GM18505 (cell line): ENCODE measurements at regions not wholly inside any gene's neighbourhood (a gene's known extent, or its start where the extent isn't known, plus 50 kb on each side); places are given as distances from the start of the nearest gene placed in this dataset.

Experiments
- ATAC-seq: cut with Tn5 transposase; IDR thresholded peaks from one replicate; pipeline ENCODE4 v1.9.1; 2021; ENCODE audit not compliant: unreplicated experiment
- POLR2A ChIP-seq: IDR thresholded peaks from 4 replicates; pipeline ENCODE4 v1.6.1; 2011; ENCODE audit warnings: borderline replicate concordance; ENCODE audit not compliant: insufficient read depth, insufficient read length; ENCODE audit errors: extremely low read depth

DNA sequence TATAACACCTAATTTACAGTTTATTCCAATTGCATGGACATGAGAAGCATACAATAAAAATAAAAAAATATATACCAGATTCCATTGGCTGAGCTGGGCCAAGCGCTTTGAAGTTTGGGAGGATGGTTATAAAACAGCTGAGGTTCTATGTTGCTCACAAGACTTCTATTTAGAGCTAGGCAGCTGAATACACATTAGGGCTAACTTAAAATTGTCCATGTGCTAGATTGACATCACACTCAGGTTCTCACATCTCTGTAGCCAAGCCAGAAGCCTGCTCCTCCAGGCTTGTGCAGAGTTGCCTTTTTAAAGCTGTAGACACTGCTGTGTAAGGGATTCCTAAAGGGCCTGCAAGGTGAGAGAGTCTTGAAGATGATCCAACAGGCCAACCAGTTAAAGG is 871.1 kb upstream of the FANCL start:
- TF ChIP-seq POLR2A: no peak
- no peak for ATAC-seq

DNA sequence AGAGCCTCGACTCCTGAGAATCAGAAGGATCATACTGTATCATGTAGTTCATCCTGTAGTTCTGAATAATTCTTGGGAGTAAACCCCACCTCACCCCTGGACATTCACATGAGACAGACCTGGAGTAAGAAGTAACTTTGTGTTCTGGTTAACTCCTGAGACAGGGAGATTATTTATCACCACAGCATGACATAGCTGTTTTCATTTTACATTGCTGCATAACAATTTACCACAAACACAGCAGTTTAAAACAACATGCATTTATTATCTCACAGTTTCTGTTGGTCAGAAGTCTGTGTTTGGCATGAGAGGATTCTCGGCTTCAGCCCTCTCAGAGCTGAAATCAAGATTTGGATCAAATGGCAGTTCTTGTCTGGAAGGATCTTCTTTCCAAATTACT is 855.8 kb upstream of the FANCL start:
- TF ChIP-seq POLR2A: no peak
- ATAC-seq: no peak

DNA sequence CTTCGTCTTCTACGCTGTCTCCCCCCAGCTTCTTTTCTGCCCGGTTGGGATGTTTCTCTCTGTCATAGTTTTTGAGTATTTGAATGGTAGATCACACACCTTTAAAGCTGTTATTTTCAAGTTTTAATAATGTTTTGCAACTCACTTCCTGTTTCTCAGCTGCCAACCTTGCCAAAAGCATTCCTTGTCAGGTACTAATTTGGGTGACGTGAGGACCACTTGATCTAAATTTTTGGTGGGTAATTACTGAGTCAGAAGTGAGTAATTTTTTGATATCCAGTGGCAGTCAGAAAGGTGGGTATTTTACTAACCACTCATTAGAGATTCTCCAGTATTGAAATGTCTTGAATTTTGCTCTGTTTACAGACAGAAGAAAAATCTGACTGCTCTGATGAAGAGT is 852.4 kb upstream of the FANCL start:
- no peak for TF ChIP-seq POLR2A
- ATAC-seq: no peak

DNA sequence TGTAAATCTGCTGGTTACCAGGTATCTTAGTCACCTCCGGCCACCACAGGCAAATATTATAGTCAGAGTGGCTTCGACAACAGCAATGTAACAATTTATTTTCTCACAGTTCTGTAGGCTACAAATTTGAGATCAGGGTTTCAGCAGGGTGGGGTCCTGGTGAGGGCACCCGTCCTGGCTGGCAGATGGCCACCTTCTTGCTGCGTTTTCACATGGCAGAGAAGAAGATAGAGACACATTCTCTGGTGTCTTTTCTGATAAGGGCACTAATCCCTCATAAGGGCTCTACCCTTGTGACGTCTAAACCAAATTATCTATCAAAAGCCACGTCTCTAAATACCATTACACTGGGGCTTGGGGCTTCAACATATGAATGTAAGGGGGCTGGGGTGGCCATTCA is 843.2 kb upstream of the FANCL start:
- no peak for ATAC-seq
- TF ChIP-seq POLR2A: no peak

DNA sequence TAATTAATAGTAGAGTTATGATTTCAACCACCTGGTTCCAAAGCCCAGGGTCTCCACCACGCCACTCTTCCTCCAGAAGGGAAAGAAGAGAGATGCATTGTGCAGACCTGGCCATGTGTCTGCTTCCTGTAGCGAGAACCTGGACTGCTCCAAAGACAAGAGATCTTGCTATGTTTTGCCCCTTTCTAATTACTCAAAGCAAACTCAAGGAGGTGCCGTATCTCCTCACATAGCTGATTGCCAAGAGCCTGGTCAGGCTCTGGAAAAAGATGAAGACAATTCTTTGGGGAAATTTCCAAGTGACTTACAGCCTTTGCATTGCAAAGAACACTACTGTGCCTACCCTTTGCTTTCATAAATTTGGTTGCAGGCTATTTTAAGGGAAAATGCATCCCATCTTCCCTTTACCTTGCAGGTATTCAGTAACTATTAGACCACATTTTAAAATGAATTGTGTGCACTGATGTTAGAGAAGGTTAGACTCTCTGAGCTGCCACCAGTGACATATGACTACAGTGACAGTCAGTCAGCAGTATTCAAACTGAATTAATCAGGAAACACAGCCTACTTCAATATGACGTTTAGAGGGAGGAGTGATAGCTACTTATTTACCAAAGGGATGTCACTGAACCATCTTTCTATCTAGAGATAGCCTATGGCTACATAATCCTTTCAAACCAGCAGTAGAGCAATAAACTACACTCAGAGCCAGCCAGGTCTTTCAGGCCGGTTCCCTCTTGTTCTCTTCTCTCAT is 842.1 kb upstream of the FANCL start:
- no peak for TF ChIP-seq POLR2A
- ATAC-seq: no peak

DNA sequence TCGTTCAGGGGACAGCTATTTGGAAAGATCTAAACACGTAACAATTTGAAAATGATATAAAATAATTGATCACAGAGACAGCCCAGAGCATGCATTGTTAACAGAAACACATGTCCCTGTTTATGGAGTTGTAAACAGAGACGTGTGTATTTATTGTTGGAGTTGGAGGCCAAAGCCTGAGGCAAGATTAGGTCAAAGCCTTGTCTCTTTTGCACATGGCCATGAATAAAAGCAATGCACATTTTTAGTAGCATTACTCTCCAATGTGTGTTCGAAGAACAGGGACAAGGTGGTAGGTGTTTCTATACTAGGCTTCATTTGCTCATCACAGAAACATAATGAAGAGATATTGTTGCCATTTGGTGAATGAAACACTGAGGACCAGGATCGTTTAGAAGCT is 841.5 kb upstream of the FANCL start:
- no peak for ATAC-seq
- TF ChIP-seq POLR2A: no peak

DNA sequence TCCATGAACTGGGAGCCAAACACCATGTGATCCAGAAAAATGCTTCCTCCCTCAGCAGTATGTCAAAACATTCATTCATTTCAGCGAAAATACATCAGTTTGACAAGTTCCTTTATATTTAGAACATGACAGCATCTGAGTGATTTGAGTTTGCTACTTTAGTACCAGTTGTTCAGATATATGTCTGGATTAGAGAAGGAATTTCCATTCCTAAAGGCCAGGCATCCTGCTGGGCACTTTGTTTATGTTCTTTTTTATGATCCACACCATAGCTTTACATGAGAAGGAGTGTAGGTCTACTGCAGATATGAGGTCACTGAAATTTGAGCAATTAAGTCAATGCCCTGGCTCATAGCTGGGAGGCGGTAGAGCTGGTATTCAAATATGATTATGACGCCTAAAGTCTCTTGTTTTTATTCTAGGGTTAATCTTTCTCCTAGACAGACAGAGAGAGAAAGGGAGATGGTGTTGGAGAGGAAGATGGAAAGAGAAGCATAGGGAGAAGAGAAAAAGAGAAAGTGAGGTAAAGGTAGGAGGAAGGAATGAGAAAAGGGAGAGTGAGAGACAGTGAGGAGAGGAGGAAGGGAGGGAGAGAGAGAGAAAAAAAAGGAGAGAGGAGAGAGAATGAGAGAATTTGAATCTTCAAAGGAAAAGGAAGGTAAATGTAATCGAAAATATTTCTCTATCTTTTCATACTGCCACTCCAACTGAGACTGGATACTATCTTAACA is 839.5 kb upstream of the FANCL start:
- ATAC-seq: no peak
- no peak for TF ChIP-seq POLR2A

DNA sequence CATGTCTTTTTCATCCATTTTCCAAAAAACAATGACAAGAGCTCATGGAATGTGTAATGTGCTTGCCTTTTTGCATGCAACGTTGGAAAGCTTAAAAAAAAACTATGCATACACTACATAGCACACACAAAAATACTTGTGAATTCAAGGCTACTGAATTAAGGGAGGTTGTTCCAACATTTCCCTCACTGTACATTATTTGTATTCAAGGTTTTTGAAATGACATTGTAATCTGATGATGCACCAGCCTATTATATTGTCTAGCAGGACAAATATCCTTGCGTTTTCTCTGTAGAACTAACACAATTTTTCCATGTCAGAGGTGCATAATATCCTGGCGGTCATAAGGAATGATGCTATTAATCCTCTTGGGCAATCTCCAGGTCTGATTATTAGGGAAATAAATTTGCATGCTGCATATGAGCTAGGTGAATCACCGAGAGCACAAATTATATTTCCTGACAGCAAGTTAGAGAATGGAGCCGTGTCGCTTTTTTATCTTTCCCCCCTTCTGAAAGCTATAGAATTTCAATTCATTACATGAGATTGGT is 836.9 kb upstream of the FANCL start:
- no peak for TF ChIP-seq POLR2A
- no peak for ATAC-seq

DNA sequence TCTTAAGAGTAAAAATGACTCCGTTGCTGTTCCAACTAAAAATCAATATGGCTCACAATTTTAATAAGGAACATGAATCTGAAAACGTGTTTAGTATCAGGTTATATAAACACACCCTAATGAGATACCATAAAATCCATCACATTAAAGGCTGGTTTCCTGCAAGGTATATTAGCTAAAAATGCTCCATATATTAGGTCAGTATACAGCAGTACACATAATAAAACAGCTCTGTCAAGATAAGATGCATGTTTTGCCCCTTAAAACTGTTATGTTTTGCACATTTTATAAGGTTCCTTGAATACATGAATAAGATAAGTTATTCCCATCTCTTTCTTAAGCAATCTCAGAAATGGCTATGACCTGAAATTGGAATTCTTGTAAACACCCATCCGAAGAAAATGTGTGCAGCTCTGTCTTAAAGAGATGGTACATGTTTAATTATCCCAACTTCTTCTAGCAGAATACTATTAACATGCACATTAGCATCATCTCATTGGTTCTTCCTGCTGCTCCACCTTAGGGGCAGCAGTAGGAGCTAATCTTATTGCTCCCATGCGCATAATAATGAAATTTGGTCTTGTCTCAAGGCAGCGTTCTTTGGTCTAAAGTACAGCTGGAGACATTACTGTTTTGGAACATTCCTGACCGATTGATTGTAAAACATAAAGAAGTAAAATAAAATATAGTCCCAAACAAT is 836.1 kb upstream of the FANCL start:
- no peak for TF ChIP-seq POLR2A
- ATAC-seq: no peak

DNA sequence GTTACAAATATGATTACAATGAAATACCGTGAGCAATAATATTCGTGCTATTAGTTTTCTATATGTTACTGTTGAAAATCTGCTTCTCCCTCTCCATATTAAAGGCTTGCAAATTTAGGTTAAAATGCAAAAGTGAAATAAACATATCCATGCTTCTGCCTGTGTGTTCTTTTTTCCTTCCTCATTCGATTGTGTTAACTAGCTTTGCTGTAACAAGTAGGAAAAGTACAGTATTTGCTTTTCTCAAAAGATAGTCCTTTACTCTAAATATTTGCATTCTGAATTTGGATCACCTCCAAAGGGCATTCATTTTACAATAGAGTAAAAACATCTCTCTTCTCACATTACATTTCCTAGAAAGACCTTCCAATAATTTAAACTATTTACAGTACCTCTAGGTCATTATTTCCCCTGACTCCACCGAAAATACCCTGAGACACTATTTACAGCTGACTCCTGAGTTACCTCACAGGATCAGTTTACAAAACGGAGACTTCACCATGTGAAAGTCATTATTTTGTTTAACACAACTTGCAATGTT is 835.0 kb upstream of the FANCL start:
- no peak for TF ChIP-seq POLR2A
- no peak for ATAC-seq

DNA sequence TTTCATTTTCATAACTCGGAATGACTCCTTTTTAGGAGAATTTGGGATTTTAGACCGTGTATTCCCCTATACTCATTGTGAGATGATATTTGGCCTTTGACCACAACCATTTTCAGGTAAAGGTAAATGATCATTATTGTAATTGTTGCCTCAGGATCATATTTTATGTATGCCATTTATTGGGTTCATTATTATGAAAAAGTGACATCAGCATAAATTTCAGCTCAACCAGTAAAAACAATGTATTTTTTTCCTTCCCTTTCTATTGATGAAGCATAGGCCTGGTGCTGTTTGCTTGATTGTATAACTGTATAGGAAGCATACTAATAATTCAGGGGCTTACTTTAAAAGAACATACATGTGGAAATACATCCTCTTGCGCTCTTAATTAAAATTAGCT is 832.9 kb upstream of the FANCL start:
- no peak for ATAC-seq
- no peak for TF ChIP-seq POLR2A

DNA sequence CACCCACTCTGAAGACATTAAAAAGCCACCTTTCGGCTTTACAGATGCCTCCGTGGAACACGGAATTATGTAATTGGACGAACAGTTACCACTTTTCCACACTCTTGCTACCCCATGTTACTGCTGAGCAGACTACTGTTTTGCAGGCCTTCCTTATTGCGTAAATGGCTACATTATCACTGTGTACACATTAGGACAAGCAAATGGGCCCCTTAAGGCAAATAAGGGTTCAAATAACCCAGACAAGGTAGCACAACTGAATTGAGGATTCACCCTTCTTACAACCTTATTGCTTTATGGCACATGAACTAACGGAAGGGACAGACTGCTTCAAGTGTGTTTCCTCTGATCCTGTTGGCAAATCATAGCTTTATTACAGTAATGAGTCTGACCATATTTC is 832.2 kb upstream of the FANCL start:
- no peak for TF ChIP-seq POLR2A
- ATAC-seq: no peak

DNA sequence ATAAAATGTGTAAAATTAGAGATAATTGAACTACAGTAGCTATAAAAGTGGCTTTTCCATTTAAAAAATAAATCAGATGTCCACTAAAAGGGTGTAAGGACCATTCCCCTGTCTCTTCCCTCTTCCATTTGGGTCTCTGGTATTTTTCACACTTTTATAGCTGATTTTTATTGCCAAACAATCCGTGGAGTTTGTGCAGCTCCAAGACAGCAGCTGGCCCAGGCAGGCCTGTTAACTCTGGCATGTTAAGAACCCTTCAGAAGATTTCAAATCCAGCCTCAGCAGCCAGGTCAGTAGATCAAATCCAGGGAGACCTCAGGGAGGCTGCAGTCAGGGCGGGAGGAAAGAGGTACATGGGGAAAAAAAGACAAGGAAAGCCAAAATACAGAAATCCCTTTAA is 827.1 kb upstream of the FANCL start:
- ATAC-seq: no peak
- TF ChIP-seq POLR2A: no peak
